GM19395 (cell line): ENCODE measurements at regions not wholly inside any gene's neighbourhood (a gene's known extent, or its start where the extent isn't known, plus 50 kb on each side); places are given as distances from the start of the nearest gene placed in this dataset.

ENCODE experiments used
- ATAC-seq: cut with Tn5 transposase; IDR thresholded peaks from one replicate; pipeline ENCODE4 v1.9.1; 2021; ENCODE audit warnings: mild to moderate bottlenecking, moderate library complexity; ENCODE audit not compliant: unreplicated experiment

DNA sequence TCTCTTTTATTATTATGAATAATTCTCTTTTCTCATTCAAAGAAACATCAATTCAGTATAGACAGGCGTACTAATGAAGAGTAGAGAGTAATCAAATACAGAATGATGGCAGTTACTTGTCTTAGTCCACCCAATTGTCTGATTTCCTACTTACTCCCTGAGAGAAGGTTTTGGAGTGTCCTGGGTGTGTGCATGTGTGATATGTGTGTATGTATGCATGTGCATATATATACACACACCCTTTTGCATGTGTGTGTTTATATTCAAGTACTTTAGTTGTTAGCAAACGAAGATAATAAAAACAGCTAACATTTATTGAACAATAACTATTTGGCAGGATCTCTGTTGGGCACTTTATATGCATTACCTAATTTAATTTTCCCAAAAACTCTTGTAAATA, 63.2 kb upstream of the CCDC190 start:
- no peak for ATAC-seq

DNA sequence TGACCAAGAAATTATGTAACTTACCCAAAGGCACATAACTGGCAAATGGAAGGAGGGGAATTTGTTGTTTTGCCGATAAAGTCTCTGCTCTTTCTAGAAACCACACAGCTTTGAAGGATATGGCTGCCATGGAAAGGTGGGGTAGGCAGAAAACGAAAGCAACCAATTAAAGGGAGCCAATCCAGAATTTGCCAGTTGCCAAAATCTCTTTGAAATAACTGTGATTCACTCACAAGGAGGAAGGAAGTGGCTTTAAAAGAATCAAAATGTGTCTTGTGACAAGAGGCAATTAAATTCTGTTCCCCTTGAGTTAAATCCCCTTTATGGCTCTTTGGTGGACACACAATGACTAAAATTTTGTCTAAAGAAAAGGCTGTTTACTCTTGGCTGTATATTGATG, 61.2 kb upstream of the CCDC190 start:
- ATAC-seq: no peak

DNA sequence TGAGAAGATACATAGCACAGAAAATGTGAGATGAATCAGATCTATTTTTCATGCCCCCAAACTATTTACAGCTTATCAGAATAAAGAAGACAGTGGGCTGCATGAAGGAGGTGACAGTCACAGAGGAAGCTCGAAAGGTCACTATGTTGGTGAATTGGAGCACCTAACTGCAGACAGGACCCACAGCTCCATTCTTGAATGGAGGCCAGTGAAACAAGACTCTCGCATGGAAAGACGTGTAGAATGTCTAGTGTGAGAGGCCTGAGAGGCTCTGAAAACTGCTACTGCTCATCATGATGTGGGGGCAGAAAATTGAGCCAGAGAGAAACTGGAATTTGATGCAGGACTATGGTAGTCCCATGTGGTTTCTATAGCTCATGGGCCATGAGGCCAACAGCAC, 60.3 kb upstream of the CCDC190 start:
- no peak for ATAC-seq

GRCh38 chr1:162919034-162919433, 58.1 kb upstream of the CCDC190 start:
- no peak for ATAC-seq

DNA sequence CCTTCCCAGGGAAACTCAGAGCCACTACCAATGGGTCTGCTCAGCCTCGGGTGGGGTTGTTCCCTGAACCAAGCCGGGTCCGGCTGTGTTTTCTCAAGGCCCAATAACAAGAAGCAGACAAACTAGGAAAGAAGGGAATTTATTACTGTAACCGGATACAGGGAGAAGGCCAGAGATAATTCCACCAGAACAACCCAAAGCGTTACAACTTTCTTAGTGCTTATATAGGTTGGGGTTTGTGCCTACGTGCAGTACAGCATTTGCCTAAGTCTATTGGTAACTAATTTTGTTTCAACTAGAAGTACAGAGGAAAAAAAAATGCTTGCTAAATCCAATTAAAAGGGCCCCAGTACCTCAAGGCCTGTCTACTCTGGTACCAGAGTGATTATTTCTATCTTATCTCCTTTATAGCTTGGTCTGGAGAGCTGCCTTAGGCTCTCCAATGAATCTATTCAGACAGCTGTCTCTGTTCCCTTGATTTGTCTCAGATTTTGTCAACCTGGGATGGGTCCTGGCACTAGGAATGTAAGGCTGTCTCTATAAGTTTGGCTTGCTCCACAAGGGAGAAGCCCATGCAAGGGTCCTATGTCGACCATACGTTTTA, 57.3 kb upstream of the CCDC190 start:
- ATAC-seq: no peak

- ATAC-seq: no peak
These were observed 56.0 kb upstream of the CCDC190 start for GRCh38 chr1:162916821-162917613.

- ATAC-seq: no peak
These were observed 55.4 kb upstream of the CCDC190 start for GRCh38 chr1:162916407-162916806.

DNA sequence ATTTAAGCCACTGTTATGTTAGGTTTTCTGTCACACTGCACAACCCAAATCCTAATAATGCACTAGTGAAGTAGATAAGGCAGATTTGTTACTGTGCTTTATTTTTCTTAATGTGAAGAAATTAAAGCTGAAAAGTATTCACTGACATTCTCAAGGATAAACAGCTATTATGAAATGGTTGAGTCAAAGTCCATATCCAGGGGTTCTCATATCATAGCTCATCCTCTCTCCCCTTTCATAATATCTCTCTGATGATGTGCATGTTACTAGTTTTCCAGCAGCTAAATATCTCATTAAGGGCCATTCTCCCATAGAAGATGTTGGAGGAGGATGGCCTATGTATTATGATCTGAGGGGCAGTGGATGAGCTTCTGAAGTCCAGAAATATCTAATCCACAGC, 53.6 kb upstream of the CCDC190 start:
- ATAC-seq: no peak

GRCh38 chr1:162913345-162913744, 52.4 kb upstream of the CCDC190 start:
- ATAC-seq: no peak

GRCh38 chr1:162912061-162912667, 51.2 kb upstream of the CCDC190 start:
- no peak for ATAC-seq
